ENCODE measurements at regions not wholly inside any gene's neighbourhood (a gene's known extent, or its start where the extent isn't known, plus 50 kb on each side); places are given as distances from the start of the nearest gene placed in this dataset.

DNA sequence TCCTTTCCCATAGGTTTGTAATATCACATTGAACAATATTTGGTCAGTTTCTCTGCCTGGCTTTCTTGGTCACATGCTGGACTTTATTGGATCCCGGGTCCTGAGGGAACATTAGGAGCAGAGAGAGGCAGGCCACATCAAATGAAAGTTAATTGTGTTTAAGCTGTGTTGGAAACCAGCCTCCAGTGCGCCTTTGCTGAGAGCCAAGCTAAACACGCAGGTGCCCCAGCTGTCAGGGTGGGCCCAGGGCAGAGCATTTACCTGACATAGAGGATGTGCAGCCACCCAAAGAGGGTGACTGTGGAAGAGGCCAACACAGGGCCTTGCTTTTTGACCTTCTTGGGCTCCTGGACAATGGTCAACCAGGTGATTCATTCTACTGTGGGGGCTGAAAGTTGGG is 149.3 kb downstream of the EBLN2 start:
- no peaks in the 10 kb centered on the region for H3K4me1 Mint-ChIP-seq (ENCODE audit: low read depth, unreplicated experiment)
- no peaks in the 10 kb centered on the region for H3K36me3 Mint-ChIP-seq (ENCODE audit: insufficient read depth, unreplicated experiment)
- intact Hi-C loops (cut with micrococcal nuclease; ENCODE audit: unreplicated experiment): no loop called here
- H3K4me3 Mint-ChIP-seq (ENCODE audit: unreplicated experiment): no peak overlapping the region
- no TSS peak for BruUV-seq (replicated peaks)
- Histone ChIP-seq H3K4me3 (ENCODE audit: low read depth, low read length) (no peak overlapping the region), H3K27me3 (replicated peaks; ENCODE audit: control insufficient read depth, insufficient read depth, low read length) (no peaks in the 10 kb centered on the region), H3K4me1 (no peaks in the 10 kb centered on the region), H3K9me3 (no peaks in the 10 kb centered on the region), H3K36me3 (ENCODE audit: control insufficient read depth, insufficient read depth, low read length) (no peaks in the 10 kb centered on the region)
- H3K9me3 Mint-ChIP-seq (ENCODE audit: unreplicated experiment): no peaks in the 10 kb centered on the region
- H3K27ac Mint-ChIP-seq (ENCODE audit: unreplicated experiment): no peak overlapping the region
- ChIA-PET CTCF (no interaction called here), POLR2A (no interaction called here)
- no peak for DNase-seq
- TF ChIP-seq, protein P1, sequence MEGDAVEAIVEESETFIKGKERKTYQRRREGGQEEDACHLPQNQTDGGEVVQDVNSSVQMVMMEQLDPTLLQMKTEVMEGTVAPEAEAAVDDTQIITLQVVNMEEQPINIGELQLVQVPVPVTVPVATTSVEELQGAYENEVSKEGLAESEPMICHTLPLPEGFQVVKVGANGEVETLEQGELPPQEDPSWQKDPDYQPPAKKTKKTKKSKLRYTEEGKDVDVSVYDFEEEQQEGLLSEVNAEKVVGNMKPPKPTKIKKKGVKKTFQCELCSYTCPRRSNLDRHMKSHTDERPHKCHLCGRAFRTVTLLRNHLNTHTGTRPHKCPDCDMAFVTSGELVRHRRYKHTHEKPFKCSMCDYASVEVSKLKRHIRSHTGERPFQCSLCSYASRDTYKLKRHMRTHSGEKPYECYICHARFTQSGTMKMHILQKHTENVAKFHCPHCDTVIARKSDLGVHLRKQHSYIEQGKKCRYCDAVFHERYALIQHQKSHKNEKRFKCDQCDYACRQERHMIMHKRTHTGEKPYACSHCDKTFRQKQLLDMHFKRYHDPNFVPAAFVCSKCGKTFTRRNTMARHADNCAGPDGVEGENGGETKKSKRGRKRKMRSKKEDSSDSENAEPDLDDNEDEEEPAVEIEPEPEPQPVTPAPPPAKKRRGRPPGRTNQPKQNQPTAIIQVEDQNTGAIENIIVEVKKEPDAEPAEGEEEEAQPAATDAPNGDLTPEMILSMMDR (IDR thresholded peaks at IDR 0.05; ENCODE audit: insufficient read depth in 1 of 2, low read depth in 1 of 2, low read length in 1 of 2, severe bottlenecking in 1 of 2, unreplicated experiment in 1 of 2): no peak
- H3K27me3 Mint-ChIP-seq (ENCODE audit: insufficient read depth, unreplicated experiment): no peaks in the 10 kb centered on the region

DNA sequence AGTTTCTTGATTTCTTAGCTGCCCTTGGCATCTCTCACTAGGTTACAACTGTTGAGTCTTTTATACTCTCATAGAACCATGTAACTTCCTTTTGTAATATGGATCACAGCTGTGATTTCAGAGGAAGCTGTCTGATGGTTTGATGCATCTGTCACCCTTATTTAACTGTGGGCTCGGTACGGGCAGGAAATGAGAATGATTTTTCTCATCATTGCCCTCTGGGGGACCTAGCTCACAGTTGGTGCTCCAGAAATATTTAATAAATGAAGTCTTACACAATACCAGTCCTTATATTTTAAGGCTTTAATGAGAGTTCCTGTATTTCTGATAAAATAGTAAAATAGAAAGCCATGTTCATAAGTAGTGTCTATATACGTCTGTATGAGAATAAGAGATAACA is 151.2 kb downstream of the EBLN2 start:
- Mint-ChIP-seq H3K9me3 (ENCODE audit: unreplicated experiment) (no peaks in the 10 kb centered on the region), H3K27me3 (ENCODE audit: insufficient read depth, unreplicated experiment) (no peaks in the 10 kb centered on the region), H3K36me3 (ENCODE audit: insufficient read depth, unreplicated experiment) (no peaks in the 10 kb centered on the region), H3K4me1 (ENCODE audit: low read depth, unreplicated experiment) (no peaks in the 10 kb centered on the region), H3K27ac (ENCODE audit: unreplicated experiment) (no peak overlapping the region), H3K4me3 (ENCODE audit: unreplicated experiment) (no peak overlapping the region)
- no TSS peak for BruUV-seq (replicated peaks)
- Histone ChIP-seq H3K36me3 (ENCODE audit: control insufficient read depth, insufficient read depth, low read length) (no peaks in the 10 kb centered on the region), H3K4me3 (ENCODE audit: low read depth, low read length) (no peak overlapping the region), H3K27me3 (replicated peaks; ENCODE audit: control insufficient read depth, insufficient read depth, low read length) (no peaks in the 10 kb centered on the region), H3K9me3 (no peaks in the 10 kb centered on the region), H3K4me1 (no peaks in the 10 kb centered on the region)
- TF ChIP-seq, protein P1 (IDR thresholded peaks at IDR 0.05; ENCODE audit: insufficient read depth in 1 of 2, low read depth in 1 of 2, low read length in 1 of 2, severe bottlenecking in 1 of 2, unreplicated experiment in 1 of 2): no peak
- intact Hi-C loops (cut with micrococcal nuclease; ENCODE audit: unreplicated experiment): no loop called here
- no peak for DNase-seq
- POLR2A ChIA-PET: no interaction called here
- CTCF ChIA-PET: no interaction called here

DNA sequence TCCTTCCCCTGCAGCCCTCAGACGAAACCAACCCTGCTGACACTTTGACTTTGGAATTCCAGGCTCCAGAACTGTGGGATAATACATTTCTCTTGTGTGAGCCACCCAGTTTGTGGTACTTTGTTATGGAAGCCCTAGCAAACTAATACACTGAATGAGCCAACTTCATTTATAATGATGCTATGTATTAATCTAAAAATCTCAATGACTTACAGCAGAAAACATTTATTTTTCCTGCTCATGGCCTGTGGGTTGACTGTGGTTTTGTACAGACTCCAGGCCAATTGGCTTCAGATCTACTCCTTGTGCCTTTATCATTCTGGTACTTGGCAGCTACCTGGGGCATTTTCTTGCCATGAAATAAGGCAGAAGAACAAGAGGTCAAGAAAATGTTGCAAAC is 152.4 kb downstream of the EBLN2 start:
- H3K36me3 Mint-ChIP-seq (ENCODE audit: insufficient read depth, unreplicated experiment): no peaks in the 10 kb centered on the region
- no peaks in the 10 kb centered on the region for H3K27me3 Mint-ChIP-seq (ENCODE audit: insufficient read depth, unreplicated experiment)
- H3K36me3 ChIP-seq (ENCODE audit: control insufficient read depth, insufficient read depth, low read length): no peaks in the 10 kb centered on the region
- no peaks in the 10 kb centered on the region for H3K4me1 Mint-ChIP-seq (ENCODE audit: low read depth, unreplicated experiment)
- no peaks in the 10 kb centered on the region for H3K27me3 ChIP-seq (replicated peaks; ENCODE audit: control insufficient read depth, insufficient read depth, low read length)
- H3K27ac Mint-ChIP-seq (ENCODE audit: unreplicated experiment): no peak overlapping the region
- TF ChIP-seq, protein P1 (IDR thresholded peaks at IDR 0.05; ENCODE audit: insufficient read depth in 1 of 2, low read depth in 1 of 2, low read length in 1 of 2, severe bottlenecking in 1 of 2, unreplicated experiment in 1 of 2): no peak
- intact Hi-C loops (cut with micrococcal nuclease; ENCODE audit: unreplicated experiment): no loop called here
- H3K4me3 Mint-ChIP-seq (ENCODE audit: unreplicated experiment): no peak overlapping the region
- no peaks in the 10 kb centered on the region for H3K4me1 ChIP-seq
- ChIA-PET POLR2A (no interaction called here), CTCF (no interaction called here)
- BruUV-seq (replicated peaks): no TSS peak
- DNase-seq: no peak
- H3K9me3 Mint-ChIP-seq (ENCODE audit: unreplicated experiment): no peaks in the 10 kb centered on the region
- H3K4me3 ChIP-seq (ENCODE audit: low read depth, low read length): no peak overlapping the region
- H3K9me3 ChIP-seq: no peaks in the 10 kb centered on the region

Measured in Caco-2 (cell line).